ENCODE measurements at regions not wholly inside any gene's neighbourhood (a gene's known extent, or its start where the extent isn't known, plus 50 kb on each side); places are given as distances from the start of the nearest gene placed in this dataset.
"Not testable (repeated sequence)": the region's sequence is repeated elsewhere in the genome, so short reads cannot be mapped to it uniquely, and the experiment has no call there.

DNA sequence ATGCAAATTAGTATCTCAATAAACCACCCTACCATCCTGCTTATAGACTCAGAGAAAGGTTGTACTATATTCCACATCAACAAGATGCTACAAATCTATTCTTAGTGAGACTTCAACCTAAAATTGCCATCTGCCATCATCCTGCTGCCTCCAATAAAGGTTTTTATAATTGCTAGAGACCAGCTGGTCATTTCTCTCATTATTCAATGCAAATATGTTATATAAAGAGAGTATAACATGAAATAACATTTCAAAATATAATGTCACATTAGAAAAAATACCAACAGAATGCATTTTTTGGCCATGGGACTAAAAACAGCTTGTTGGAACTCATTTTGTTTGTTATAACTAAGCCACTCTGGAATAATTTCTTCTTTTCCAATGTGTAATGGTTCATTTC is 247.3 kb downstream of the LRIG3 start:
- no TSS peak for BruUV-seq (replicated peaks)
- CTCF ChIA-PET: no interaction called here
- Histone ChIP-seq H2AFZ (ENCODE audit: low read depth, low read length, poor library complexity, severe bottlenecking) (no peak overlapping the region), H3K4me2 (ENCODE audit: low read length) (no peak overlapping the region), H3K9ac (ENCODE audit: low read length) (no peak overlapping the region), H3K4me3 (replicated peaks in 1 of 2; ENCODE audit: low read depth in 1 of 2, low read length in 2 of 2) (no peak overlapping the region), H3K4me1 (ENCODE audit: control insufficient read depth in 1 of 2, insufficient read depth in 2 of 2, low read length in 2 of 2) (no peaks in the 10 kb centered on the region), H3K27ac (ENCODE audit: low read depth, low read length) (no peak overlapping the region), H4K20me1 (ENCODE audit: insufficient read depth) (no peaks in the 10 kb centered on the region), H3K9me2 (ENCODE audit: insufficient read depth) (no peaks in the 10 kb centered on the region), H3K27me3 (ENCODE audit: insufficient read depth, low read length) (no peaks in the 10 kb centered on the region), H3K36me3 (ENCODE audit: control insufficient read depth in 1 of 2, insufficient read depth in 2 of 2, low read length in 2 of 2) (no peaks in the 10 kb centered on the region), H3K79me2 (ENCODE audit: insufficient read depth, low read length) (no peaks in the 10 kb centered on the region), H3K9me3 (ENCODE audit: control insufficient read depth in 1 of 2, insufficient read depth in 1 of 2, low read depth in 1 of 2, low read length in 2 of 2) (no peaks in the 10 kb centered on the region)
- RAD21 ChIA-PET (ENCODE audit: low non-redundant PET in 1 of 2, low total read pairs in 2 of 2, uncharacterized antibody in 2 of 2, unreplicated experiment in 2 of 2): no interaction called here
- DNase-seq (ENCODE audit: low read depth, low spot score): no peak
- TF ChIP-seq TCF7L2 (IDR thresholded peaks at IDR 0.05; ENCODE audit: borderline replicate concordance, extremely low read depth, insufficient read depth, insufficient read length): no peak
- no peak for TF ChIP-seq FOSL1 (IDR thresholded peaks at IDR 0.05; ENCODE audit: low read depth)
- TF ChIP-seq SP1 (IDR thresholded peaks at IDR 0.05; ENCODE audit: low read depth): no peak
- no peak for TF ChIP-seq EGR1 (IDR thresholded peaks at IDR 0.05; ENCODE audit: low read depth)
- no peak for TF ChIP-seq ZBTB33 (IDR thresholded peaks at IDR 0.05; ENCODE audit: extremely low read depth, insufficient replicate concordance, low read length)
- TF ChIP-seq MAX (IDR thresholded peaks at IDR 0.05): no peak
- TF ChIP-seq, protein P1, sequence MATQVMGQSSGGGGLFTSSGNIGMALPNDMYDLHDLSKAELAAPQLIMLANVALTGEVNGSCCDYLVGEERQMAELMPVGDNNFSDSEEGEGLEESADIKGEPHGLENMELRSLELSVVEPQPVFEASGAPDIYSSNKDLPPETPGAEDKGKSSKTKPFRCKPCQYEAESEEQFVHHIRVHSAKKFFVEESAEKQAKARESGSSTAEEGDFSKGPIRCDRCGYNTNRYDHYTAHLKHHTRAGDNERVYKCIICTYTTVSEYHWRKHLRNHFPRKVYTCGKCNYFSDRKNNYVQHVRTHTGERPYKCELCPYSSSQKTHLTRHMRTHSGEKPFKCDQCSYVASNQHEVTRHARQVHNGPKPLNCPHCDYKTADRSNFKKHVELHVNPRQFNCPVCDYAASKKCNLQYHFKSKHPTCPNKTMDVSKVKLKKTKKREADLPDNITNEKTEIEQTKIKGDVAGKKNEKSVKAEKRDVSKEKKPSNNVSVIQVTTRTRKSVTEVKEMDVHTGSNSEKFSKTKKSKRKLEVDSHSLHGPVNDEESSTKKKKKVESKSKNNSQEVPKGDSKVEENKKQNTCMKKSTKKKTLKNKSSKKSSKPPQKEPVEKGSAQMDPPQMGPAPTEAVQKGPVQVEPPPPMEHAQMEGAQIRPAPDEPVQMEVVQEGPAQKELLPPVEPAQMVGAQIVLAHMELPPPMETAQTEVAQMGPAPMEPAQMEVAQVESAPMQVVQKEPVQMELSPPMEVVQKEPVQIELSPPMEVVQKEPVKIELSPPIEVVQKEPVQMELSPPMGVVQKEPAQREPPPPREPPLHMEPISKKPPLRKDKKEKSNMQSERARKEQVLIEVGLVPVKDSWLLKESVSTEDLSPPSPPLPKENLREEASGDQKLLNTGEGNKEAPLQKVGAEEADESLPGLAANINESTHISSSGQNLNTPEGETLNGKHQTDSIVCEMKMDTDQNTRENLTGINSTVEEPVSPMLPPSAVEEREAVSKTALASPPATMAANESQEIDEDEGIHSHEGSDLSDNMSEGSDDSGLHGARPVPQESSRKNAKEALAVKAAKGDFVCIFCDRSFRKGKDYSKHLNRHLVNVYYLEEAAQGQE (IDR thresholded peaks at IDR 0.05; ENCODE audit: low read depth): no peak
- no peak for TF ChIP-seq CBX3 (IDR thresholded peaks at IDR 0.05; ENCODE audit: low read depth)
- TF ChIP-seq ELF1 (IDR thresholded peaks at IDR 0.05; ENCODE audit: borderline replicate concordance, low read depth): no peak
- TF ChIP-seq SRF (IDR thresholded peaks at IDR 0.05; ENCODE audit: low read depth): no peak
- no peak for TF ChIP-seq POLR2A (IDR thresholded peaks at IDR 0.05; ENCODE audit: borderline replicate concordance, extremely low read depth, insufficient read depth, insufficient read length)
- POLR2A ChIA-PET: no interaction called here
- intact Hi-C loops (cut with micrococcal nuclease): no loop called here
- ATAC-seq: no peak

DNA sequence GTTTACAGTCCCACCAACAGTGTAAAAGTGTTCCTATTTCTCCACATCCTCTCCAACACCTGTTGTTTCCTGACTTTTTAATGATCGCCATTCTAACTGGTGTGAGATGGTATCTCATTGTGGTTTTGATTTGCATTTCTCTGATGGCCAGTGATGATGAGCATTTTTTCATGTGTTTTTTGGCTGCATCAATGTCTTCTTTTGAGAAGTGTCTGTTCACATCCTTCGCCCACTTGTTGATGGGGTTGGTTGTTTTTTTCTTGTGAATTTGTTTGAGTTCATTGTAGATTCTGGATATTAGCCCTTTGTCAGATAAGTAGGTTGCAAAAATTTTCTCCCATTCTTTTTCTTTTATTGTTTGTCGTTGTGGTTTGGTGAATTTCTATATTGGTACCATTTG is 242.5 kb downstream of the LRIG3 start:
- RAD21 ChIA-PET (ENCODE audit: low non-redundant PET in 1 of 2, low total read pairs in 2 of 2, uncharacterized antibody in 2 of 2, unreplicated experiment in 2 of 2); H3K9me3 ChIP-seq (ENCODE audit: control insufficient read depth in 1 of 2, insufficient read depth in 1 of 2, low read depth in 1 of 2, low read length in 2 of 2); H3K9ac ChIP-seq (ENCODE audit: low read length); intact Hi-C loops (cut with micrococcal nuclease); H3K4me1 ChIP-seq (ENCODE audit: control insufficient read depth in 1 of 2, insufficient read depth in 2 of 2, low read length in 2 of 2); H3K4me3 ChIP-seq (replicated peaks in 1 of 2; ENCODE audit: low read depth in 1 of 2, low read length in 2 of 2); CTCF ChIA-PET; DNase-seq (ENCODE audit: low read depth, low spot score); H3K27me3 ChIP-seq (ENCODE audit: insufficient read depth, low read length); H3K27ac ChIP-seq (ENCODE audit: low read depth, low read length); BruUV-seq (replicated peaks); H4K20me1 ChIP-seq (ENCODE audit: insufficient read depth); H3K36me3 ChIP-seq (ENCODE audit: control insufficient read depth in 1 of 2, insufficient read depth in 2 of 2, low read length in 2 of 2); POLR2A ChIA-PET; ATAC-seq; H3K4me2 ChIP-seq (ENCODE audit: low read length); H3K9me2 ChIP-seq (ENCODE audit: insufficient read depth); H3K79me2 ChIP-seq (ENCODE audit: insufficient read depth, low read length); H2AFZ ChIP-seq (ENCODE audit: low read depth, low read length, poor library complexity, severe bottlenecking): not testable (repeated sequence)
